SK-N-MC (cell line): ENCODE measurements at regions not wholly inside any gene's neighbourhood (a gene's known extent, or its start where the extent isn't known, plus 50 kb on each side); places are given as distances from the start of the nearest gene placed in this dataset.

Experiments
- DNase-seq: peaks from one replicate; pipeline ENCODE4 v3.0.0-alpha.2; 2011; ENCODE audit warnings: low read depth, low spot score
- H3K27ac ChIP-seq: fragments of 200-600 bp; sonication (generic); 2 replicates; pipeline ENCODE4 v1.5.1; 2016; ENCODE audit warnings: mixed run types
- H3K36me3 ChIP-seq: fragments of 200-600 bp; sonication (generic); 2 replicates; pipeline ENCODE4 v1.6.1; 2017; ENCODE audit warnings: antibody characterized with exemption, low read length, mixed read lengths; ENCODE audit not compliant: insufficient read depth
- H3K4me3 ChIP-seq: fragments of 200-600 bp; sonication (generic); 2 replicates; pipeline ENCODE4 v1.5.1; 2016
- H3K9ac ChIP-seq: fragments of 200-600 bp; sonication (generic); 2 replicates; pipeline ENCODE4 v1.8.0; 2017; ENCODE audit warnings: mixed run types, mixed read lengths; ENCODE audit not compliant: insufficient read length
- H3K9me3 ChIP-seq: fragments of 200-600 bp; sonication (generic); 2 replicates; pipeline ENCODE4 v1.6.1; 2017; ENCODE audit warnings: low read depth, mild to moderate bottlenecking, antibody characterized with exemption, low read length, moderate library complexity, mixed read lengths
- EZH2 ChIP-seq: fragments of 200-600 bp; sonication (generic); IDR thresholded peaks from one replicate; pipeline ENCODE4 v1.6.1; 2017; ENCODE audit warnings: antibody characterized with exemption
- FOXP2 ChIP-seq: optimal IDR thresholded peaks from 2 replicates; pipeline ENCODE3; 2011; ENCODE audit warnings: mild to moderate bottlenecking, moderate library complexity; ENCODE audit not compliant: insufficient read depth; ENCODE audit errors: extremely low read length, control extremely low read depth
- POLR2AphosphoS5 ChIP-seq: IDR thresholded peaks from 2 replicates; pipeline ENCODE4 v1.6.1; 2012; ENCODE audit warnings: mild to moderate bottlenecking, low read depth, low read length, borderline replicate concordance

- H3K9ac ChIP-seq: no peak overlapping the region
- no peak overlapping the region for H3K4me3 ChIP-seq
- TF ChIP-seq EZH2 (no peak), FOXP2 (no peak), POLR2AphosphoS5 (no peak)
- no peak overlapping the region for H3K27ac ChIP-seq
- no peaks in the 10 kb centered on the region for H3K36me3 ChIP-seq
- no peaks in the 10 kb centered on the region for H3K9me3 ChIP-seq
- no peak for DNase-seq
These were observed 260.0 kb downstream of the NDFIP2 start for GRCh38 chr13:79740991-79741390.

- Histone ChIP-seq H3K9ac (no peak overlapping the region), H3K4me3 (no peak overlapping the region), H3K27ac (no peak overlapping the region), H3K36me3 (no peaks in the 10 kb centered on the region), H3K9me3 (no peaks in the 10 kb centered on the region)
- no peak for DNase-seq
- TF ChIP-seq POLR2AphosphoS5 (no peak), FOXP2 (no peak), EZH2 (no peak)
These were observed 255.4 kb downstream of the NDFIP2 start for GRCh38 chr13:79736356-79736755.

DNA sequence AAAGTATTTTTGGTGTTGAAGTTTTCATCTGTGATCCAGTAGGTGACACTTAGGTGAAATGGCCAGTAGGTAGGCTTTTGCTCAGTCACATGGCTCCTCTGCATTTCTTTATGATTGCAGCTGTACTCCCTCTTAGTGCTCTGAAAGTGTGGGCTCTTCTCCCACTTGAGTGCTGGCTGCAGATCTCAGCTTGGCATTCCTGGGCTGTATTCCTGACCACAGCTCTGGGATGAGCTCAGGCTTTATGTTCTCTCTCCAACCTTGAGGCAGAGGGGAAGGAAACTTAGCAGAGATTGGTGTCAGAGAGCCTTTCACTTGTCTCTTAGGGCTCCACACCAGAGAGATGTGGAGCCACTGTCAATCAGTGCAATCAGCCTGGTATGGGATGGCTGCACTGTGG is 254.3 kb downstream of the NDFIP2 start:
- TF ChIP-seq EZH2 (no peak), FOXP2 (no peak), POLR2AphosphoS5 (no peak)
- no peak overlapping the region for H3K9ac ChIP-seq
- no peak overlapping the region for H3K27ac ChIP-seq
- no peaks in the 10 kb centered on the region for H3K9me3 ChIP-seq
- H3K4me3 ChIP-seq: no peak overlapping the region
- H3K36me3 ChIP-seq: no peaks in the 10 kb centered on the region
- DNase-seq: no peak

- TF ChIP-seq EZH2 (no peak), FOXP2 (no peak), POLR2AphosphoS5 (no peak)
- Histone ChIP-seq H3K9ac (no peak overlapping the region), H3K27ac (no peak overlapping the region), H3K9me3 (no peaks in the 10 kb centered on the region), H3K36me3 (no peaks in the 10 kb centered on the region), H3K4me3 (no peak overlapping the region)
- DNase-seq: no peak
These were observed 246.1 kb downstream of the NDFIP2 start for GRCh38 chr13:79727086-79727485.

GRCh38 chr13:79725841-79726240 is 244.9 kb downstream of the NDFIP2 start:
- Histone ChIP-seq H3K4me3 (no peak overlapping the region), H3K9me3 (no peaks in the 10 kb centered on the region), H3K9ac (no peak overlapping the region), H3K27ac (no peak overlapping the region), H3K36me3 (no peaks in the 10 kb centered on the region)
- DNase-seq: no peak
- TF ChIP-seq FOXP2: no peak
- no peak for TF ChIP-seq POLR2AphosphoS5
- TF ChIP-seq EZH2: no peak

DNA sequence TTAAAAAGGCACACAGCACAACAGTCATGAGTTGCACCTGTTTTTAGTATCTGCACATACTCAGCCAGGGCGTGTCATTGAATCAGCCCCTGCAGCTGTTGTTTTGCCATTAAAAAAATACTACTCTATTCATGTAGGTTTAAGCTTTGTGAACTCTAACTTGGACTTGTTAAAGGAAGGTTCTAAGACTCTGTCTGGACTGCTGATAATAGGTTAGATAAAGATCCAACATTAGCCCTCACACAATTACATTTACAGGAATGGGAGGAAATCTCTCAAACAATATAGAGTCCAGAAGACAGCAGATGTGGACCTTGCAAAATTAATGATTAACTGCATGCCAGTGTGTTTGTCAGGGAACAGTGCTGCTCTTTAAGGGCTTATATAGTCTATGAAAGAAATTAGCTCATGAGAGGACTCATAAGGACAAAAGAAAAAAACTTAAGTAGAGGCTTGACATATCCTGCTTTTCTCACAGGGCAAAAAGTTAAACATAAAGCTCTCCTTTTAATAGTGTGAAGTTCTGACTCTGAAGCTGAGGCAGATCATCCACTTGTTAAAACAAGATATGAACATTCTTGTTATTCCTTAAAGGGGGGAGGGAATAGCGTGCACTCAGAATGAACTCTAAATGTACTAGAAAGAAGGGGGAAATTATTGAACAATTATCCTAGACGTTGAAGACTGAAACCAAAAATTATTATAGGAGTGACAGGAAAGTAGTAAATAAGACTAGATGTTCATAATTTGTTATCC is 243.6 kb downstream of the NDFIP2 start:
- Histone ChIP-seq H3K4me3 (no peak overlapping the region), H3K27ac (no peak overlapping the region), H3K36me3 (no peaks in the 10 kb centered on the region), H3K9ac (no peak overlapping the region), H3K9me3 (no peaks in the 10 kb centered on the region)
- TF ChIP-seq POLR2AphosphoS5: no peak
- no peak for DNase-seq

- Histone ChIP-seq H3K27ac (no peak overlapping the region), H3K4me3 (no peak overlapping the region), H3K9me3 (no peaks in the 10 kb centered on the region), H3K36me3 (no peaks in the 10 kb centered on the region), H3K9ac (no peak overlapping the region)
- no peak for DNase-seq
- no peak for TF ChIP-seq FOXP2
- no peak for TF ChIP-seq EZH2
These were observed 242.6 kb downstream of the NDFIP2 start for GRCh38 chr13:79723519-79724024.

DNA sequence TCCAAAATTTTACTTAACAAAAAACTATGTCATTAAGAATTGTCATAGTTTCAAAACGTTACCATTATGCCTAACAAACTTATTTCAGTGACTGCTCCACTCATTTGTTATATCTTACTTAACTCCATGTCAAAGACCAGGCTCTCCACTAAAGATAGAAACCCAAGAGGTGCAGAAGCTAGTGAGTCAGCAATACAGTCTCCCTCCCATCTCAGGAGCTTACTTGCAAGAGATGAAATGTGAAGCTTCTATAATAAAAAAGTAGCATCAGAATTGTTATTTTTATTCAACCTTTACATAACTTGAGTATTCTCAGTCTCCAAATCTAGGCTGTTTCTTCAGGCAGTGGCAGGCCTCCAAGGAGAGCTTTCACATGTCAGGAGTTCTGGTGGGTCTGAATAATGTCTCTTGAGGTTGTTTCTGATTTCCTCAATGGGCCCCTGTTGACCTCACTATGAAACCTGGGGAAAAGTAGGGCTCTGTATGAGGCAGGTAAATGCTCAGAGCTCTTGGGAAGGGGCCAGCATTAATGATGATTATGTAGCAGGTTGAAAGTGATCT is 242.0 kb downstream of the NDFIP2 start:
- Histone ChIP-seq H3K27ac (no peak overlapping the region), H3K36me3 (no peaks in the 10 kb centered on the region), H3K9me3 (no peaks in the 10 kb centered on the region), H3K4me3 (no peak overlapping the region), H3K9ac (no peak overlapping the region)
- TF ChIP-seq FOXP2: no peak
- TF ChIP-seq EZH2: no peak
- no peak for TF ChIP-seq POLR2AphosphoS5
- DNase-seq: no peak

- Histone ChIP-seq H3K4me3 (no peak overlapping the region), H3K9ac (no peak overlapping the region)
- TF ChIP-seq EZH2 (no peak), POLR2AphosphoS5 (no peak), FOXP2 (no peak)
These were observed 235.2 kb downstream of the NDFIP2 start for GRCh38 chr13:79716191-79716590.

More at GRCh38 chr13:79716191-79716590, 235.2 kb downstream of the NDFIP2 start:
- DNase-seq: no peak
- no peaks in the 10 kb centered on the region for H3K36me3 ChIP-seq
- H3K9me3 ChIP-seq: no peaks in the 10 kb centered on the region
- H3K27ac ChIP-seq: no peak overlapping the region
